ENCODE measurements at regions not wholly inside any gene's neighbourhood (a gene's known extent, or its start where the extent isn't known, plus 50 kb on each side); places are given as distances from the start of the nearest gene placed in this dataset.
"Not testable (repeated sequence)": the region's sequence is repeated elsewhere in the genome, so short reads cannot be mapped to it uniquely, and the experiment has no call there.

DNA sequence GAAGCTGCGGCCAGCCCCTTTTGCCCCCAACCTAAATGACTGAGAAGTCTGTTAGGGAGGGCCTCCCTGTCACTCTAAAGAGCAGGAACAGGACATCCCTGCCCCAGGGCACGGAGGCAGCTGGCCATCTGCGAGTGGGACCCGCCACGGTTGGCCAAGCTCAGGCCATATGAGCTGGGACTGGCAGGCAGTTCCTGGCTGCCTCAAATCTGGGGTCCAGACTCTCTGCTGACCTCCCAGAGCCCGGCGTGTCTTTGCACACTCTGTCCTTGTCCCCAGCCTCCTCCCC lies 143.0 kb downstream of the IGLL1 start:
- not testable (repeated sequence) for DNase-seq

DNA sequence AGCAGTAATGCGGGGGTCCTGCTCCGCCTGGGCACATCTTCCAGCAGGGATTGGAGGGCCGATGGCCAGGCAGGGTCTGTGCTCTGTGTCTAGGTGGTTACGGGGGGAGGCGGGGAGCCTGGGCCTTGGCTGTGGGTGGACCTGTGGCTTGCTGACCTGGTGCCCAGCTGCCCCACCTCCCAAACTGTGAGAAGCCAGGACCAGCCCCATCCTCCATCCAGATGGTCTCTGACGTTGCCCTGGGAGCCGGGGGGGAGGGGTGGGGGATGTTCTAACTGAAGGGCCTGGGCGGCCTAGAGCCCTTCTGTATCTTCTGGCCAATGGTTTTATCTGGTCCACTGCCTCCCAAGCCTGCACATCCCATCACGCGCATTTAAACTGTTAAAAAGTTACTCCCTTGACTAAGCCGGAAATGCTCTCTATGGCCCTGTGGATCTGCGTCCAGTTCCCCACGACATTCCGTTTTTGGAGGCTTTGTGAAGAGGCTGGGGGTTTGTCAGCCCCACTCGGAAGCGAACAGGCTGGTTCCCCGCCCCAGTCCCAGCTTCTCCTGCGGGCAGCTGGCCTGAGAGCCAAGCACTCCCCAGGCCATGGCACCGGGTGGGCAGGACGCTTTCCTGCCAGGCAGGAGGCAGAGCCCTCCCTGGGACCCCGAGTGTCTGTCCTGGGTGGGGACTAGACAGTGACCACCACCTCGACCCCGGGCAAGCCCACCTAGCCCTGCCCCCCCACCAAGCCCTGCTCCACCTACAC lies 143.6 kb downstream of the IGLL1 start:
- DNase-seq: peak; percentile 43

DNA sequence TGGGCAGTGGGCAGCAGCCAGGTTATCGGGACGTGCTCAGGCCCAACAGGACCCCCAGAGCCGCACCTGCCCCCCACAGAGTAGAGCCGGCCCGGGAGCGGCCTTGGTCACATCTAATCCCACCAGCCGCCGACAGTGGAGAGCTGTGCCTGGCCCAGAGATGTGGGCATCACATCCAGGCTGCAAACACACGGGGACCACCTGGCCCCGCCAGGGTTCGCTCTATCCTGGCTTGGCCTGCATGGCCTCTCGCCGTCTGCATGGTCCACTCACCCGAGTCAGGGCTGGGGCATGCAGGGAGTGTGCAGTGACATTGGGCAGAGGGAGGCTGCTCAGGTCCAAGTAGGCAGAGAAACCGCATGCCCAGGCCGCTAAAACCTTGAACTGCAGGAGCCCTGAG lies 144.9 kb downstream of the IGLL1 start:
- DNase-seq: not testable (repeated sequence)

DNA sequence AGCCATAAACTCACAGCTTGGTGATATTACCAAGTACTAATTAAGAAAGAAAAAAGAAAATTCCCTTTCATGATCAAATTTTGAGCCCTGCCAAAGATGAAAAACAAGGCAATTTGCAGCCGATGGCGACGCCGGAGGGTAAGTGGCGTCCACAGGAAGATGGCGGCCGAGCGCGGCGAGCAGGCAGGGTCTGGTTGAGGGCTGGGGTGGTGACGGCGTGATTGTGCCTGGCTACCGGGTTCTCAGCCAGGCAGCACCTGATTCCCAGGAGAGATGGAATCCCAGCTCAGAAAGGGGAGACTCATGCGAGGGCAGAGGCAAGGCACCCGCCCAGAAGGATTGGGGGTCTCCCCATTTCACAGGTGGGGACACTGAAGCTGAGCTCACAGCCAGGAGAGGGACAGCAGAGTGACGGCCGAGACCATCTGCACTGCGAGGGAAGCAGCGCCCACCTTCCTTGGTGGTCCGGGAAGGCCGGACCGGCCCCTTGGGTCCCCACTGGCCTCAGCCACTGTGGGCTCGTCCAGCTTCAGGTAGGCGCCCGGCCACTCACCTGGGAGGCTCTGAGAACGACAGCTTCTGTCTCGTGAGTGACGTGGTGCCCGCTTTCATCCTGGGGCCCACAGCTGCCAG lies 145.8 kb downstream of the IGLL1 start:
- not testable (repeated sequence) for DNase-seq

DNA sequence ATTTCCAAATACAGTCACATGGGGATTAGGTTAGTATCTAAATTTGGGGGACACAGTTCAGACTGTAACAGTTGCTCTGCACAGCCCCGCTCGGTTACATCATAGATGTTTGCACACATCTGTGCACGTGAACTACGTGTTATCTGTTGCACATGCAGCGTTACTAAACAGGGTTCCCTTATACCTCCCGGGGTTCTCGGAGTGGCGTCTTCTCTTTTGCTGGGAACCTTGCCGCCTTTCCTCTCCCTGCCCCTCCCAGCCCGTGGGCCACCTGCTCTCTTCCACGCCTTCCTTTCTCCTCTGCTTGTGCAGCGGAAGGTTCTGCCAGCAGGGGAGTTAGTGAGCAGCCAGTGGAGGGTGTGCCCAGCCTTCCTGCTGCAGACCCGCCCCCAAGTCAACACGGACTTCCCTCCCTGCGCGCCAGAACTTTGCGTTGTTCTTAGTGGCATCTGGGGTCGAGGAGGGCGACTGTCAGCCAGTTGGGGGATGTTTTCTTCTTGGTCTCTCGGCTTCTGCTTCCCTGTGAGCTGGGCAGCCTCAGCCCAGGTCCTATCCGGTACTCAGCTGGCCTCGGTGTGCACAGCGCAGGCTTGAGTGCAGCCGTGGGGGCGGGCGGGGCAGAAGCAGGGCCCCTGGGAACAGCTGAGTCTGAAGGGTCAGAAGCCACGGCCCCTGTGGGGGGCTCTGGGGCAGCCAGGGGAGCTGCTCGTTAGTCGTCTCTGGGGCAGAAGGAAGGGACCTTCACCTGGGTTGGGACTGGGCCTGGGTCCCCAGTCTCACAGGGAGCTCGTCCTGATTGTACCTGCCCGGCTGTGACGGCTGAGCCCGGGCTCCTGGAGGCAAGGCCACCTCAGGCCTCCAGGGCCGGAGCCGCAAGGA lies 146.7 kb downstream of the IGLL1 start:
- peak; percentile 66 for DNase-seq

DNA sequence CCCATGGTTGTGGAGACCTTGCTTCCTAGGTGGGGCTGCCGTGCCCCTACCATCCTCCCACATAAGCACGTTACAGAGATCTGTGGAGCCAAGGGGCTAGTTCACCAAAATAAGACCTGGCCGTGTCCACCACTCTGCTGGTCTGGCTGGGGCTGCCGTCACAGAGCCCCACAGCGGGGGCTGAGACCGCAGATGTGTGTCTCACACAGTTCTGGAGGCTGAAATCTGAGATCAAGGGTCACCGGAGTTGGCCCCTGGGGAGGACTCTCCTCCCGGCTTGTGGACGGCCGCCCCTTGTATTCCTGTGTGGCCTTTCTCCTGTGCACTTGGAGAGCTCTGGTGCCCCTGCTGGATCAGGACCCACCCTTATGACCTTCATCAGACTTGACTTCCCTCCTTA lies 147.4 kb downstream of the IGLL1 start:
- peak; percentile 28 for DNase-seq

DNA sequence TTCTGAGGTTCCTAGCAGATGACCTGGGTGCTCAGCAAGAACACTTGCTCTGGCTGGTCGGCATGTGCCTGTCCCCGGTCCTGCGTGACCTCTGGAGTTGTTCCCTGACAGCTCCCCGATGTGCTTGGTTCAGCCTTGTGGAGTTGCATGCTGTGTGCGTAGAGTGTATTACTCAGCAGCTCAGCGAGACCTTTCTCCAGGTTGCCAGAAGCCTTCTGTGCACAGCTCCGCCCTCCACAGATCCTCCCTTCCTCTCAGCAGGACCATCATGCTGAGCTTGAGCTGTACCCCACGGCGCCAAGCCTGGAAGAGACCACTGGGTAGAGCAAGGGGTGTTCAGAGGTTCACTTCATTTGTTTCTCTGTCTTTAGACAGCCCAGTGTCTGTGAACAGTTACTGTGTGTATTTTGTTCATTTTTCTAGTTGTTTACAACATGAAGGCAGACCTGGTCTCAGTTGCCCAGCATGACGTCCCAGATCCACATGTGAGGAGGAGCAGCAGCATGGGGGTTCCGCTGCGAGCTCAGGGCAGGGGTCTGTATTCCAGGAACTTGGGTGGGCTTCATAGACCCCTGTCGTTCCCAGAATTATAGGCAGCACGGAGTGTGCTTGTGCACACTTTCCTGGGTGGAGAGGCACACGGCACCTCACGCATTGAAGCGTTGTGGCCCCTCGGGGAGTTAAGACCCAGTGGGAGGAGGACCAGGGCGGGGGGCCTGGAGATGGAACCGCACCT lies 148.6 kb downstream of the IGLL1 start:
- DNase-seq: no peak

DNA sequence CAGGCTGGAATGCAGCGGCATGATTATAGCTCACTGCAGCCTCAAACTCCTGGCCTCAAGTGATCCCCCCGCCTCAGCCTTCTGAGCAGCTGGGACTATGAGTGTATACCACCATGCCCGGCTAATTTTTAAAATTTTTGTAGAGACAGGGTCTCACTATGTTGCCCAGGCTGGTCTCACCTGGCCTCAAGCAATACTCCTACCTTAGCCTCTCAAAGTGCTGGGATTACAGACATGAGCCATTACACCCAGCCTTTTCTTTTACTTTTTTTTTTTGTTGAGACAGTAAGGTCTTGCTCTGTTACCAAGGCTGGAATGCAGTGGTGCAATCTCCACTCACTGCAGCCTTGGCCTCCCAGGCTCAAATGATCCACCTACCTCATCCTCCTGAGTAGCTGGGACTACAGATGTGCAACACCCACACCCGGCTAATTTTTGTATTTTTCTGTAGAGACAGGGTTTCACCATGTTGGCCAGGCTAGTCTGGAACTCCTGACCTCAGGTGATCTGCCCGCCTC lies 155.5 kb downstream of the IGLL1 start:
- DNase-seq: not testable (repeated sequence)

DNA sequence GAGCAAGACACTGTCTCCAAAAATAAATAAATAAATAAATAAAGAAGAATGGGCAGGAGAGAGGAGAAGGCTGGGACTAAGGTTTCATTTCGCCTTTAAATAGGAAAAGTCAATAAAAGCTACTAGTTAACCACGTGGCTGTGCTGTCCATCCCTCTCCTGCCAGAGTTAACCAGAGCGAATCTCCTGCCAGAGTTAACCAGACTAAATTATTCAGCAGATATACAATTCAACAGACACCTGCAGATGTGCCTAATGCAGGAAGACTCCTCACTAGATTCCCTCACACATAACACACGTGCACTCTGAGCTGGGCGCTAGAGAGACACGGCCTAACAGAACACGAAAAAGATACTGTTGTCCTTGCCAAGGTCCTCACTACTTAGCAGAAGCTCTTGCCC lies 156.1 kb downstream of the IGLL1 start:
- DNase-seq: no peak

DNA sequence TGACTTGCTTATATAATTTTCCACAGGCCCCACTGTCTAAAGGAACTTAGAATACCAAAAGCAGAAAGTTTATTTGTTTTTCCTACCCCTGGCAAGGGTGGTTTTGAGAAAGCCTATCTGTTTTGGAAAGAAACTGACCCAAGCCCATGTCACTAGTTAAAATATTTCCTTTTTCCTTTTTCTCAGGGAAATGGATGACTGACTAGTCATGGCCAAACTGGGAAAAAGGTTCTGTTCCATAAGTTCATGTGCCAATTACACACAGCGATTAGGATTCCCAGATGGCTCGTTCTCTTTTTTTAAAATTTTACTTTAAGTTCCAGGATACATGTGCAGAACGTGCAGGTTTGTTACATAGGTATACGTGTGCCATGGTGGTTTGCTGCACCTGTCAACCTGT lies 157.8 kb downstream of the IGLL1 start:
- DNase-seq: not testable (repeated sequence)

DNA sequence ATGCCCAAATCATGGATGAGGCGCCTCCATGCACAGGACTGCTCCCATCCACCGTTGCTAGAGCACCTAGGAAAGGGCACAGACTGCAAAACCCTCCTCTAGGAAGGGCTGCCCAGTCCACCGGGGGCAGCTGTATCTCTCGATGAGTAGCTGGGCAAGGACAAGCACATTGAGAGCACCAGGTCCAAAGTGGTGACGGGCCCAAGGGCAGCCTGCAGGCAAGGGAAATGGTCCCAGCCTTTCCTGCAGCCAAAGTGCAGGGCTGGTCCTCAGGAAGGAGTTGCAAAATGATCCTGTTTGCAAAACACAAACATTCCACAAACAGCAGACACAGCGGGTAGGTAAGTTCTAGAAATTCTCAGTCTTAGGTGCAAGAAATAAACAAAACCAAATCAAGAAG lies 158.8 kb downstream of the IGLL1 start:
- not testable (repeated sequence) for DNase-seq

DNA sequence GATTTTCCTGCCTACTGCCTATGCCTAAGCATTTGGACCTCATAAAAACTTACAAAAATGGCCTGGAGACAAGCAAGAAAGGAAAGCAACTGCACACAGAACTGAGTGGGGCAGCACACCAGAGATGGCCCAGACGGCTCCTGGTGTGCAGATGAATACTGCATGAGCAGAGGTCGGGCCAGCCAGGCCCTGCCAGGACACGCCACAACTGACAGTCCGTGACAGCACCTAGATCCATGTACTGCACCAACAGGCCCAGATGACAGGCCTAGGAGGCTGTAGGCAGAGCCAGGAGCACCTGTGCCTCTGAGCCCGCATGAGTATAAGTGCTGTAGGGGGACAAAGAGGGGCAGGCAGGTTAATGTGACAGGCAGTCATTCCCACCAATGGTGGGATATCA lies 160.2 kb downstream of the IGLL1 start:
- DNase-seq: no peak

DNA sequence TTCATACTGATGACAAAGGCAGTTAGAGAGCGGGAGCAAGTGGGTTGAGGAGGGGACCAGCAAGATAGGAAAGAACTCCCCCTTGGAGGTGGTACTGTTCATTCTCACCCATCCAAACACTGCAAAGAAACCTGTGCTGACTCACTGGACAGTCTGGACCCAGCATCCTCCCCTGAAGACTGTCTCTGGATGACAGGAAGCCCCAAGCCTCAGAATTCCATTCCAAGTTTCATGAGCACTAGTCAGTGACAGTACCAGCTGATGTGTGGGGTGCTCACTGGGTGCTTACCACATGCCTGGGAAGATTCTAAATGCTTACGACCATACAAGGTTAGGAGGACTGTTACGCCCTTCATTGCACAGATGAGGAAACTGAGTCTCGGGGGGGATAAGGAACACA lies 160.9 kb downstream of the IGLL1 start:
- DNase-seq: no peak

DNA sequence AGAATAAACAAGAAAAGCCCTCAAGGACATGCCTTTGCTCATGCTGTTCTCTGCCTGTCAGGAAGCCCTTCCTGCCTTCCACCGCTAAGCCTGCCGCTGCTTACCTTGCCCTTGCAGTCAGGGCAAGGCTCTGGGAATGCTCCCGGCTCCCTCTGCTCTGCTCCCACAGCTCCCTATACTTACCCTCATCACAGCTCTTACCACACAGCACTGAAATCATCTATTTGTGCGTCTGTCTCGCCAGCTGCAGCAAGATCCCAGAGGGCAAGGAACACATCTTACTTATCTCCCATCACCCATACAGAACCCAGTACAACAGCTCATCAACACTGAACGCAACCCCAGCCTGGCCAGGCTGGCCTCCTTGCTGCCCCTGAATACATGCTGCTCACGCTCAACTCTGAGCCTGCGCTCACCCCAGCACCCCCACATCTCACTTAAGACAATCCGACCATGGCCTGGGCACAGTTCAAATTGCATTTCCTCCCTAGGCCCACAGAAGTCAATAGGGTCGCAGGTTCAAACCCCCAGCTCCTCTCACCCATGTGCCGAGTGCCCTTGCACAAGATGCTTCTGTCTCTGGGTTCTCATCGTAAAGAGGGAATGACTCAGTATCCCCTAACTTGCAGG lies 161.8 kb downstream of the IGLL1 start:
- DNase-seq: no peak

DNA sequence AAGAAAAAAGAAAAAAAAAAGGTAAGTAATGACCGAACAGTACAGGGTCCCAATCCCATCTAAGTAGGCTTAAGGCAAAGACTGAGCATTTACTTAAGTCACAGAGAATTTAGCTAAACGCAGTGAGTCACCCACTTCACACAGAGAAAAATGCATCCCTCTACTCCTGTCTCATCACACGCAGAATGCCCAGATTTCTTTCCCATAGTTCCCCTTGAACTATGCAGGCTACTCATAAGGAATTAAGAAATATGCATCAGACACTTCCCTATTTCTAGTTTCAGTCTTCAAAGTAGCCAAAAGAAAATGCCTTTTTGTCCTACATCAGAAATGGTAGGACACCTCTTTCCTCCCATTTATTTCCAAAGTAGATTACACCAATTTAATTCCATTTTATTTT lies 162.8 kb downstream of the IGLL1 start:
- not testable (repeated sequence) for DNase-seq

DNA sequence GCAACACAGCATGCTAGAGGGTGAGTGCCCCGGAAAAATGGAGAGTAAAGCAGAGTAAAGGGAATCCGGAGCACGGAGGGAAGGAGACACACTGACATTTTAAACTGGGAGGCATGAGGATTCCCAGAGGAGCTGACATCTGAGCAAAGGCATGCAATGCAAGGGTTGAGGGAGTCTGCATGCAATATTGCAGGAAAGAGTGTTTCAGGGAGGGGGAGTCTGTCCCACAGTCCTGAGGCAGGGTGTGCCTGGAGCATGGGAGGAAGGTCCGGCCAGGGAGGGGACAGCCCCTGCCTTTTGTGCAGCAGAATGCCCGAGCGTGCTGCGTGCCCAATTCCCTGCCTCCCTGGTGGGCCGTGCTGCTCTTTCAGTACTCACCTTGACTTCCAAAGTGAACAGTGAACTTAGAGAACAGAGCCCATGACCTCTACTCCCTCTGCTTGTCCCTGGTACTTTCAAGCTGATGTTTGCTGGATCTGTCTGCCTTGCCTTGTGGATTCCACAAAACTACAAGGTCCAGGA lies 163.9 kb downstream of the IGLL1 start:
- DNase-seq: not testable (repeated sequence)

DNA sequence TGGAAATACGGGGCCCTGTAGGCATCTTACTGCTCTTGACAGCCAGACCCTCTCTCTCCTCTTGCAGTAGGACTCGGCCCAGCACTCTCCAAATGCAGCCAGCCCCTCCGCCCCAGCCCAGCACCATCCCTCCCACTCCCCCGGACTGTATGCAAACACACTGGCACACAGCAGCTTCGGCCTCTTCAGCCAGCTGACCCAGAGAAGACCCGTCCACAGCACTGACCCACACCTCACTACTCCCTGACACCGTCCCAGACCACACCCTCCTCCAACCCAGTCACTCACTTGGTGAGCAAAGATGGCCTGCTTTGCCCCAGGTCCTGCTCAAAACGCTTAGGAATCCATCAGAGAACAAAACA lies 164.6 kb downstream of the IGLL1 start:
- no peak for DNase-seq

DNA sequence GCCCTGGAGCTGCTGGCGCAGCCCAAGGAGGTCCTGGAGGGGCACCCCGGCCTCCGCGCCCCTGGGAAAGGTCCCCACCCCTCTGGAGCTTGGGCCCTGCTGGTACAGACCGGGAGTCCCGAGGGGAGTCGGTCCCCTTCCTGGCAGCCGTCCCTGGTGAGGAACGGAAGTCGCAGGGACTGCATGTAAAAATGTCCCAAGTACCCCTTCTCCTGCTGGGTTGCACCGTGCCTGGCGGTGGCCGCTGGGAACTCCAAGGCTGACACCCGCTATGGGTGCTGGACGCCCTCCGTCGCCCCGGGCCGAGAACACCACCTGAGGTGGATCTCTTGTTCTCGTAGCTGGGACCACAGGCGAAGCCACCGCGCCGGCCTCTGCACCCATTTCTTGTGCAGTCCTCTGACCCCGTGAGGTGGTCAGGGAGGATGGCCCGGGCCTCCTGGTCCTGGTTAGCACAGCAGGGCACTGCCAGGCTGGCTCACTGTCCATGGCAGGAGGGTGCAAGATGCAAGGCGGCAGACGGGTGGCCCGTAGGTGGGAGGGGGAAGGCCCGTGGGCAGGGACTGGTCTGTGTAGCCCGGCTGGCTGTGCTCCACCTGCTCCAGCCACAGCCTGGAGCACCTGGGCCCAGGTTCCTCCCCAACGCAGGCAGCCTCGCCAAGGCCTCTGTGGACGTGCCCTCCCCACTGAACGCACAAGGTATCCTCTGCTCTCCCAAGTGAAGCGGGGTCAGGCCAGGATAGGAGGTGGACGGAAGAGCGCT lies 165.2 kb downstream of the IGLL1 start:
- no peak for DNase-seq

DNA sequence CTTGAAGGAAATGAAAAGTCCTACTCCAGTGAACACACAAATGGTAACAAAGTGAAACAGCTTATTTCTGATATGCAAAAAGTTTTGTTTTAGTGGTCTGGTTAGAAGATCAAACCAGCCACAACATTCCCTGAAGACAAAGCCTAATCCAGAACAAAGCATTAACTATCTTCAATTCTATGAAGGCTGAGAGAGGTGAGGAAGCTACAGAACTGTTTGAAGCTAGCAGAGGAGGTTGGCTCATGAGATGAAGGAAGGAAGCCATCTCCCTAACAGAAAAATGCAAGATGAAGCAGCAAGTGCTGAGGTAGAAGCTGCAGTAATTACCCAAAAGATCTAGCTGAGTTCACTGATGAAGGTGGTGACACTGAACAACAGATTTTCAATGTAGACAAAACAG lies 168.4 kb downstream of the IGLL1 start:
- no peak for DNase-seq

DNA sequence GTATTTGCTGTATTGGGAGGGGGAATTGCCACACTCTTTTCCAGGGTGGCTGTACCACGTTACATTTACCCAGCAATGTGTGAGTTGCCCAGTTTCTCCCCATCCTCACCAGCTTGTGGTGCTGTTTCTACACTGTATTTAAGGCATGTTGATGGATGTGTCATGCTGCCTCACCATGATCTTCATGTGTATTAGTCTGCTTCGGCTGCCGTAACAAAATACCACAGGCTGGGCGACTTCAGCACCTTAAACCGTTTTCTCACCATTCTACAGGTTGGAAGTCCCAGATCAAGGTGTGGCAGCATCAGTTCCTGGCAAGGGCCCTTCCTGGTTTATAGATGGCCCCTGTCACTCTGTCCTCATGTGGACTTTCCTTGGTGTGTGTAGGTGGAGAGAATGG lies 169.7 kb downstream of the IGLL1 start:
- DNase-seq: no peak

DNA sequence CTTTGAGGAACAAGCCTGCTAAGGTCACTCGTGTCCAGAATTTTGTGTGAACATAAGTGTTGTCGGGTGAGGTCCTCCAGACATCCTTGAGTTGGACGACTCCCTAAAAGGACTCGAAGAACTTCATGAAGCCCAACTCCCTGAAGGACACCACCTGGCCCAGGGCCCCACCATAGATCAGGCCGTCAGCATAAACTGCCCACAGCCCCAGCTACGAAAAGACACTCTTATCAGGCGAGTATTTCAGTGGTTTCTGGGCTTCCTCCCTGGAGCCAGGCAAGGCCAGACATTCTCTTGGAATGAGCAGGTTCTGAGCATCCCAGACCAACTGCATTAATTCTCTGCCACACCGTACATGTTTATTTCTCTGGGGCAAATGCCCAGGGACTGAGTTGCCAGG lies 170.1 kb downstream of the IGLL1 start:
- no peak for DNase-seq

DNA sequence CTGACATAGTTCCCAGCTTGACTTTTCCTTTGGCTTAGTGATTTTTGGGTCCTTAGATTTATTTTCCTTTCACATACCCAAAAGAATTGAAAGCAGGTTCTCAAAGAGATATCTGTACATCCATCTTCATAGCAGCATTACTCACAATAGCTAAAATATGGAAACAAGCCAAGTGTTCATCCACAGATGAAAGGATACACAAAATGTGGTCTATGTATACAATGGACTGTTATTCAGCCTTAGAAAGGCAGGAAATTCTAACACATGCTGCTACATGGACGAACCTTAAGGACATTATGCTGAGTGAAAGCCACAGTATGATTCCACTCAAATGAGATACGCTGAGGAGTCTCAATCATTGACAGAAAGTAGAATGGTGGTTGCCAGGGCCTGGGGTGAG lies 171.8 kb downstream of the IGLL1 start:
- no peak for DNase-seq
